ENCODE measurements at regions not wholly inside any gene's neighbourhood (a gene's known extent, or its start where the extent isn't known, plus 50 kb on each side); places are given as distances from the start of the nearest gene placed in this dataset.

DNA sequence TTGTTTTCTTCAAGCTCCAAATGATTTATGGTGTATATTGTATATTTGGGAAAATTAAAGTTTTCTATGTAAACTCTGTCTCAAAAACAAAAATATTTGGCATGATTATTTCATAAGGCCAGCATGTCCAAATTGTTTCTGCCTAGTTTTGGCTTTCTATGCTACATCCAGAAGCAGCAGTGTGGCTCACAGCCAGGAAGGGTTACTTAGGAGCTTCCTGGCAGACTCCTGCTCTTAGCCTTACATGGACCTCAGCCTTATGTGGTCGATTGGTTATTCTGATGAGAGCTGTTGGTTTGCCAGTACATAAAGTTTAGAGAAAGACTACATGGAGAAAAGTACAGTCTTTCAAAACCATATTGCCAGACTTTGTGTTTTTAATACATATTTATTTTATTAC lies 297.7 kb upstream of the FAT3 start:
- ChIA-PET POLR2A (no interaction called here), CTCF (no interaction called here)
- Histone ChIP-seq H3K4me1 (ENCODE audit: control insufficient read depth, insufficient read depth, low read length) (0 out of 2 replicates have a peak, but pooled peaks cover 1% of the 10 kb centered on the region), H3K4me3 (ENCODE audit: low read depth, low read length) (no peak overlapping the region), H3K36me3 (ENCODE audit: control insufficient read depth in 2 of 2, insufficient read depth in 1 of 2, low read length in 2 of 2) (no peaks in the 10 kb centered on the region), H3K27ac (ENCODE audit: extremely low read depth, low read depth, low read length) (no peak overlapping the region), H3K9me3 (ENCODE audit: control insufficient read depth, insufficient read depth, low read depth, low read length) (no peaks in the 10 kb centered on the region)
- TF ChIP-seq, protein P1, sequence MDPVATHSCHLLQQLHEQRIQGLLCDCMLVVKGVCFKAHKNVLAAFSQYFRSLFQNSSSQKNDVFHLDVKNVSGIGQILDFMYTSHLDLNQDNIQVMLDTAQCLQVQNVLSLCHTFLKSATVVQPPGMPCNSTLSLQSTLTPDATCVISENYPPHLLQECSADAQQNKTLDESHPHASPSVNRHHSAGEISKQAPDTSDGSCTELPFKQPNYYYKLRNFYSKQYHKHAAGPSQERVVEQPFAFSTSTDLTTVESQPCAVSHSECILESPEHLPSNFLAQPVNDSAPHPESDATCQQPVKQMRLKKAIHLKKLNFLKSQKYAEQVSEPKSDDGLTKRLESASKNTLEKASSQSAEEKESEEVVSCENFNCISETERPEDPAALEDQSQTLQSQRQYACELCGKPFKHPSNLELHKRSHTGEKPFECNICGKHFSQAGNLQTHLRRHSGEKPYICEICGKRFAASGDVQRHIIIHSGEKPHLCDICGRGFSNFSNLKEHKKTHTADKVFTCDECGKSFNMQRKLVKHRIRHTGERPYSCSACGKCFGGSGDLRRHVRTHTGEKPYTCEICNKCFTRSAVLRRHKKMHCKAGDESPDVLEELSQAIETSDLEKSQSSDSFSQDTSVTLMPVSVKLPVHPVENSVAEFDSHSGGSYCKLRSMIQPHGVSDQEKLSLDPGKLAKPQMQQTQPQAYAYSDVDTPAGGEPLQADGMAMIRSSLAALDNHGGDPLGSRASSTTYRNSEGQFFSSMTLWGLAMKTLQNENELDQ (tag by site-specific recombination; IDR thresholded peaks at IDR 0.05; ENCODE audit: low read depth), result no peak
- no peak for TF ChIP-seq ZNF10 (tag by site-specific recombination; IDR thresholded peaks at IDR 0.05)
- no peak for TF ChIP-seq ZNF837 (tag by site-specific recombination; IDR thresholded peaks at IDR 0.05)

DNA sequence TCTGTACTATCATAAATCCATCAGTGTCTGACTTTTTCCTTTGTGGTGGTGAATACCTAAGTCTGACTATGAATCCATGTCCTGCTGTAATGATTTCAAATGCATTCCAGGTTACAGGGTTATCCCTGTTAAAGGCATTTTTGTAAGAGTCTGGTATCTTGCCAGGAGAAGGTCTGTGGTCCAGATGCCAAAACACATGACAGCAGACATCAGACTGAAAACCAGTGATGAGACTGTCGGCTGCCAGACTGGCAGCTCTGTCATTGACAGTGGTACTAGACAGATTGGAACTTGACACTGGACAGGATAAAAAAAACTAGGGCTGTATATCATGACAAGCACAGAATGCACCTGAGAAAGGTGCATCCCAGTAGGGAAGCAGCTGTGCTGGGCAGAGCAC lies 301.8 kb upstream of the FAT3 start:
- ChIA-PET POLR2A (no interaction called here), CTCF (no interaction called here)
- H3K36me3 ChIP-seq (ENCODE audit: control insufficient read depth in 2 of 2, insufficient read depth in 1 of 2, low read length in 2 of 2), result no peaks in the 10 kb centered on the region
- TF ChIP-seq ZFP3 (tag by site-specific recombination; IDR thresholded peaks at IDR 0.05; ENCODE audit: low read depth) (no peak), ZNF302 (tag by site-specific recombination; IDR thresholded peaks at IDR 0.05; ENCODE audit: low read depth) (no peak), ZNF266 (tag by site-specific recombination; IDR thresholded peaks at IDR 0.05; ENCODE audit: low read depth) (no peak), ZNF335 (tag by site-specific recombination; conservative IDR thresholded peaks at IDR 0.05) (no peak), ZNF530 (tag by site-specific recombination; IDR thresholded peaks at IDR 0.05; ENCODE audit: low read depth) (no peak), ZBTB1 (tag by site-specific recombination; IDR thresholded peaks at IDR 0.05) (no peak), ZBTB21 (tag by site-specific recombination; IDR thresholded peaks at IDR 0.05) (no peak), ZNF791 (tag by site-specific recombination; IDR thresholded peaks at IDR 0.05) (no peak), ZNF560 (tag by site-specific recombination; IDR thresholded peaks at IDR 0.05; ENCODE audit: borderline replicate concordance) (no peak), ZNF174 (tag by site-specific recombination; IDR thresholded peaks at IDR 0.05) (no peak), ZNF561 (tag by site-specific recombination; IDR thresholded peaks at IDR 0.05; ENCODE audit: borderline replicate concordance) (no peak), ZNF777 (tag by site-specific recombination; IDR thresholded peaks at IDR 0.05; ENCODE audit: borderline replicate concordance) (no peak), ZNF670 (tag by site-specific recombination; IDR thresholded peaks at IDR 0.05; ENCODE audit: low read depth) (no peak), RBAK (tag by site-specific recombination; IDR thresholded peaks at IDR 0.05) (no peak), ZNF837 (tag by site-specific recombination; IDR thresholded peaks at IDR 0.05) (no peak)
- TF ChIP-seq, protein P2, sequence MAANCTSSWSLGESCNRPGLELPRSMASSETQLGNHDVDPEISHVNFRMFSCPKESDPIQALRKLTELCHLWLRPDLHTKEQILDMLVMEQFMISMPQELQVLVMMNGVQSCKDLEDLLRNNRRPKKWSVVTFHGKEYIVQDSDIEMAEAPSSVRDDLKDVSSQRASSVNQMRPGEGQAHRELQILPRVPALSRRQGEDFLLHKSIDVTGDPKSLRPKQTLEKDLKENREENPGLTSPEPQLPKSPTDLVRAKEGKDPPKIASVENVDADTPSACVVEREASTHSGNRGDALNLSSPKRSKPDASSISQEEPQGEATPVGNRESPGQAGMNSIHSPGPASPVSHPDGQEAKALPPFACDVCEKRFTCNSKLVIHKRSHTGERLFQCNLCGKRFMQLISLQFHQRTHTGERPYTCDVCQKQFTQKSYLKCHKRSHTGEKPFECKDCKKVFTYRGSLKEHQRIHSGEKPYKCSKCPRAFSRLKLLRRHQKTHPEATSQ (tag by site-specific recombination; IDR thresholded peaks at IDR 0.05), result no peak
- TF ChIP-seq, protein P1 (tag by site-specific recombination; IDR thresholded peaks at IDR 0.05; ENCODE audit: low read depth), result no peak
- TF ChIP-seq, protein P3, sequence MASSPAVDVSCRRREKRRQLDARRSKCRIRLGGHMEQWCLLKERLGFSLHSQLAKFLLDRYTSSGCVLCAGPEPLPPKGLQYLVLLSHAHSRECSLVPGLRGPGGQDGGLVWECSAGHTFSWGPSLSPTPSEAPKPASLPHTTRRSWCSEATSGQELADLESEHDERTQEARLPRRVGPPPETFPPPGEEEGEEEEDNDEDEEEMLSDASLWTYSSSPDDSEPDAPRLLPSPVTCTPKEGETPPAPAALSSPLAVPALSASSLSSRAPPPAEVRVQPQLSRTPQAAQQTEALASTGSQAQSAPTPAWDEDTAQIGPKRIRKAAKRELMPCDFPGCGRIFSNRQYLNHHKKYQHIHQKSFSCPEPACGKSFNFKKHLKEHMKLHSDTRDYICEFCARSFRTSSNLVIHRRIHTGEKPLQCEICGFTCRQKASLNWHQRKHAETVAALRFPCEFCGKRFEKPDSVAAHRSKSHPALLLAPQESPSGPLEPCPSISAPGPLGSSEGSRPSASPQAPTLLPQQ (tag by site-specific recombination; IDR thresholded peaks at IDR 0.05), result no peak
- H3K4me3 ChIP-seq (ENCODE audit: low read depth, low read length), result no peak overlapping the region
- H3K9me3 ChIP-seq (ENCODE audit: control insufficient read depth, insufficient read depth, low read depth, low read length), result no peaks in the 10 kb centered on the region
- no peaks in the 10 kb centered on the region for H3K4me1 ChIP-seq (ENCODE audit: control insufficient read depth, insufficient read depth, low read length)
- no peak overlapping the region for H3K27ac ChIP-seq (ENCODE audit: extremely low read depth, low read depth, low read length)
